ENCODE measurements at regions not wholly inside any gene's neighbourhood (a gene's known extent, or its start where the extent isn't known, plus 50 kb on each side); places are given as distances from the start of the nearest gene placed in this dataset.

DNA sequence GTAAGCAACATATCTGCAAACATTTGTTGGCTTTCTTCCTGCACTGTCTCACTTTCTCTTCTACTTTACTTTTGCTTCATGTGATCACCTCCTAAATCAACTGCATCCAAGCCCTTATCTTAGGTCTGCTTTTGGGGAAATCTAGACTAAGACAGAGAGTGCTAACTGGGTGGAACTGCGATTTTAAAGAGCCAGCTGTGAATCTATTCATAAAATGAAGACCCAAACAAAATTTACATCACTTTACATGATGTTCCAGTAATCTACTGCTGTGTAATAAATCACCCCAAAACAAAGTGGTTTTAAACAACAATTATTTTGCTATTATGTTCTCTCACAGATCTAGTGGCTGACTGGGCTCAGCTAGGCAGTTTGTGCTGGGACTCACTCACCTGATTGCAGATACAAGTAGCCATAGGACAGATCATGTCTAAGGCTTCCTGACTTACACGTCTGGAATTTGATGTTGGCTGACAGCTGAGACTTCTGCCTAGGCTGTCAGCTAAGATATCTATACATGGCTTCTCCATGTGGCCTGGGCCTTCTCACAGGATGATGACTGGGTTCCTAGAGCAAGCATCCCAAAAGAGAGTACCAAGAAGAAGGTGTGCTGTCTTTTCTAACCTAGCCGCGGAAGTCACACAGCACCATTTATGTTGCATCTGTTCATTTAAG is 145.1 kb upstream of the TBCA start:
- no peak for DNase-seq (ENCODE audit: low spot score)
- peaks cover 4% of the 10 kb centered on the region for H3F3A ChIP-seq (ENCODE audit: low read depth)
- Mint-ChIP-seq H3K9me3 (peaks cover 7% of the 10 kb centered on the region), H3K27ac (no peak overlapping the region), H3K27me3 (ENCODE audit: insufficient read depth, low read depth) (no peaks in the 10 kb centered on the region), H3K36me3 (no peaks in the 10 kb centered on the region), H3K4me3 (no peak overlapping the region), H3K4me1 (peaks cover 7% of the 10 kb centered on the region)
- TF ChIP-seq CTCF (IDR thresholded peaks at IDR 0.05) (no peak), EZH2 (IDR thresholded peaks at IDR 0.05) (no peak), EZH2phosphoT487 (IDR thresholded peaks at IDR 0.05) (no peak)
- H3K4me1 ChIP-seq, result peaks cover 27% of the 10 kb centered on the region
- no peak overlapping the region for H3K9ac ChIP-seq
- H3K27ac ChIP-seq, result no peak overlapping the region
- no peaks in the 10 kb centered on the region for H3K79me2 ChIP-seq (ENCODE audit: low read depth)
- no peak overlapping the region for H3K4me3 ChIP-seq
- no peak overlapping the region for H3K4me2 ChIP-seq
- no peaks in the 10 kb centered on the region for H3K36me3 ChIP-seq
- no peaks in the 10 kb centered on the region for H4K20me1 ChIP-seq (ENCODE audit: low read depth)
- H3K27me3 ChIP-seq, result no peaks in the 10 kb centered on the region
- H3K9me3 ChIP-seq (ENCODE audit: low read depth), result no peaks in the 10 kb centered on the region
- no peak overlapping the region for H2AFZ ChIP-seq (replicated peaks)

GRCh38 chr5:77920359-77921058 is 144.4 kb upstream of the TBCA start:
- no peak overlapping the region for H3K4me2 ChIP-seq
- DNase-seq (ENCODE audit: low spot score), result no peak
- H3K9ac ChIP-seq, result no peak overlapping the region
- Mint-ChIP-seq H3K27me3 (ENCODE audit: insufficient read depth, low read depth) (no peaks in the 10 kb centered on the region), H3K36me3 (no peaks in the 10 kb centered on the region), H3K4me1 (peaks cover 7% of the 10 kb centered on the region), H3K9me3 (peaks cover 5% of the 10 kb centered on the region), H3K4me3 (no peak overlapping the region), H3K27ac (no peak overlapping the region)
- H3K27ac ChIP-seq, result no peak overlapping the region
- TF ChIP-seq EZH2 (IDR thresholded peaks at IDR 0.05) (no peak), CTCF (IDR thresholded peaks at IDR 0.05) (no peak), EZH2phosphoT487 (IDR thresholded peaks at IDR 0.05) (no peak)
- no peak overlapping the region for H2AFZ ChIP-seq (replicated peaks)
- H3K36me3 ChIP-seq, result no peaks in the 10 kb centered on the region
- no peaks in the 10 kb centered on the region for H3K9me3 ChIP-seq (ENCODE audit: low read depth)
- H3K27me3 ChIP-seq, result no peaks in the 10 kb centered on the region
- H3K4me1 ChIP-seq, result peaks cover 27% of the 10 kb centered on the region
- H4K20me1 ChIP-seq (ENCODE audit: low read depth), result no peaks in the 10 kb centered on the region
- H3K4me3 ChIP-seq, result no peak overlapping the region
- peaks cover 4% of the 10 kb centered on the region for H3F3A ChIP-seq (ENCODE audit: low read depth)
- no peaks in the 10 kb centered on the region for H3K79me2 ChIP-seq (ENCODE audit: low read depth)

DNA sequence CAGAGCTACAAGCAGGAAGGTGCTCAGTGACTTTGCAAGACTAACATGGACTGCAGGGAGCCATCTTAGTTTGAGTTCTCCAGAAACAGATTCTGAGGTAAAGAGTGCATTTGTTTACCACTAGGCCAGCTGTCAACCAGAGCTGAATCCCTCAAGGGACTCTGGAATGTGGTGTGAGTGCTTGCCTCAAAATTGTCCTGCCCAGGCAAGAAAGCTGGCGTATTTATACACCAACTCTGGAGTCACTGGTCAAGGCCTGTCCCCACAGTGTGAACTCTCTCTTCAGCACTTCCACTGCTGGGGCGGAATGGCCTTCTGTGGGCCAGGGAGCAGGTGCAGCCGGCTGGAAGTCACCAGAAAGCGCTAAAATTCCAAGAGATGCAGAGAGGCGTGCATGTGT is 139.2 kb upstream of the TBCA start:
- no peak for DNase-seq (ENCODE audit: low spot score)
- Histone ChIP-seq H3K27ac (no peak overlapping the region), H3K4me3 (no peak overlapping the region), H3K27me3 (no peaks in the 10 kb centered on the region), H3K79me2 (ENCODE audit: low read depth) (no peaks in the 10 kb centered on the region), H3K9ac (no peak overlapping the region), H3K36me3 (no peaks in the 10 kb centered on the region), H2AFZ (replicated peaks) (no peak overlapping the region), H4K20me1 (ENCODE audit: low read depth) (no peaks in the 10 kb centered on the region), H3K4me1 (peaks cover 18% of the 10 kb centered on the region), H3F3A (ENCODE audit: low read depth) (no peaks in the 10 kb centered on the region), H3K9me3 (ENCODE audit: low read depth) (peaks cover 4% of the 10 kb centered on the region), H3K4me2 (no peak overlapping the region)
- Mint-ChIP-seq H3K36me3 (peaks cover 2% of the 10 kb centered on the region), H3K4me3 (no peak overlapping the region), H3K27ac (no peak overlapping the region), H3K4me1 (peaks cover 4% of the 10 kb centered on the region), H3K27me3 (ENCODE audit: insufficient read depth, low read depth) (peaks cover 8% of the 10 kb centered on the region), H3K9me3 (peaks cover 3% of the 10 kb centered on the region)
- TF ChIP-seq CTCF (IDR thresholded peaks at IDR 0.05) (no peak), EZH2phosphoT487 (IDR thresholded peaks at IDR 0.05) (no peak), EZH2 (IDR thresholded peaks at IDR 0.05) (no peak)
